GM18907 (cell line): ENCODE measurements at regions not wholly inside any gene's neighbourhood (a gene's known extent, or its start where the extent isn't known, plus 50 kb on each side); places are given as distances from the start of the nearest gene placed in this dataset.
"Not testable (repeated sequence)": the region's sequence is repeated elsewhere in the genome, so short reads cannot be mapped to it uniquely, and the experiment has no call there.

Experiments used
- ATAC-seq: cut with Tn5 transposase; IDR thresholded peaks from one replicate; pipeline ENCODE4 v1.9.1; 2021; ENCODE audit warnings: mild to moderate bottlenecking, moderate library complexity; ENCODE audit not compliant: unreplicated experiment

GRCh38 chr2:16247326-16248122 is 307.2 kb downstream of the MYCN start:
- ATAC-seq = no peak

GRCh38 chr2:16246911-16247310 is 306.6 kb downstream of the MYCN start:
- ATAC-seq = no peak

- ATAC-seq = no peak
Measured at GRCh38 chr2:16246281-16246850, 306.0 kb downstream of the MYCN start.

GRCh38 chr2:16245481-16246054 is 305.2 kb downstream of the MYCN start:
- no peak for ATAC-seq

GRCh38 chr2:16244966-16245320 is 304.6 kb downstream of the MYCN start:
- no peak for ATAC-seq

GRCh38 chr2:16244153-16244965 is 304.0 kb downstream of the MYCN start:
- no peak for ATAC-seq

- no peak for ATAC-seq
Measured at GRCh38 chr2:16243411-16243996, 303.2 kb downstream of the MYCN start.

GRCh38 chr2:16242906-16243305 is 302.6 kb downstream of the MYCN start:
- ATAC-seq = no peak

GRCh38 chr2:16241166-16242160 is 301.1 kb downstream of the MYCN start:
- no peak for ATAC-seq

GRCh38 chr2:16240402-16240801 is 300.1 kb downstream of the MYCN start:
- ATAC-seq = no peak

- no peak for ATAC-seq
Measured at GRCh38 chr2:16239296-16239850, 299.0 kb downstream of the MYCN start.

GRCh38 chr2:16238786-16239185 is 298.4 kb downstream of the MYCN start:
- ATAC-seq = no peak

GRCh38 chr2:16238001-16238761 is 297.8 kb downstream of the MYCN start:
- no peak for ATAC-seq

- ATAC-seq = no peak
Measured at GRCh38 chr2:16235747-16236146, 295.4 kb downstream of the MYCN start.

GRCh38 chr2:16235291-16235690 is 294.9 kb downstream of the MYCN start:
- ATAC-seq = not testable (repeated sequence)

- ATAC-seq = no peak
Measured at GRCh38 chr2:16228951-16229350, 288.6 kb downstream of the MYCN start.

- no peak for ATAC-seq
Measured at GRCh38 chr2:16228471-16228870, 288.1 kb downstream of the MYCN start.

GRCh38 chr2:16227811-16228462 is 287.6 kb downstream of the MYCN start:
- ATAC-seq = no peak
